GM19397 (cell line): ENCODE measurements at regions not wholly inside any gene's neighbourhood (a gene's known extent, or its start where the extent isn't known, plus 50 kb on each side); places are given as distances from the start of the nearest gene placed in this dataset.

Source experiments
- ATAC-seq: cut with Tn5 transposase; IDR thresholded peaks from one replicate; pipeline ENCODE4 v1.9.1; 2021; ENCODE audit warnings: mild to moderate bottlenecking, moderate library complexity; ENCODE audit not compliant: unreplicated experiment

GRCh38 chr4:175871774-175872405 is 59.8 kb upstream of the GPM6A start:
- no peak for ATAC-seq

- no peak for ATAC-seq
These were observed 61.6 kb upstream of the GPM6A start for GRCh38 chr4:175873707-175874106.

GRCh38 chr4:175874306-175874705 is 62.2 kb upstream of the GPM6A start:
- ATAC-seq: no peak

GRCh38 chr4:175875993-175876771 is 64.1 kb upstream of the GPM6A start:
- ATAC-seq: no peak

- ATAC-seq: no peak
These were observed 70.8 kb upstream of the GPM6A start for GRCh38 chr4:175882891-175883290.

GRCh38 chr4:175884048-175884447 is 72.0 kb upstream of the GPM6A start:
- ATAC-seq: no peak

- ATAC-seq: no peak
These were observed 79.2 kb upstream of the GPM6A start for GRCh38 chr4:175891231-175891630.

GRCh38 chr4:175891851-175892250 is 79.8 kb upstream of the GPM6A start:
- ATAC-seq: no peak

GRCh38 chr4:175905925-175906324 is 93.9 kb upstream of the GPM6A start:
- ATAC-seq: no peak

- no peak for ATAC-seq
These were observed 94.3 kb upstream of the GPM6A start for GRCh38 chr4:175906384-175906783.

GRCh38 chr4:175910700-175911099 is 98.6 kb upstream of the GPM6A start:
- ATAC-seq: no peak

- ATAC-seq: no peak
These were observed 104.7 kb upstream of the GPM6A start for GRCh38 chr4:175916626-175917351.

- ATAC-seq: no peak
These were observed 115.1 kb upstream of the GPM6A start for GRCh38 chr4:175927121-175927520.

- no peak for ATAC-seq
These were observed 117.4 kb upstream of the GPM6A start for GRCh38 chr4:175929441-175929840.

GRCh38 chr4:175929932-175930331 is 117.9 kb upstream of the GPM6A start:
- ATAC-seq: no peak

GRCh38 chr4:175930471-175930870 is 118.4 kb upstream of the GPM6A start:
- ATAC-seq: no peak

GRCh38 chr4:175932116-175932515 is 120.1 kb upstream of the GPM6A start:
- no peak for ATAC-seq

GRCh38 chr4:175934506-175934905 is 122.4 kb upstream of the GPM6A start:
- ATAC-seq: no peak

GRCh38 chr4:175935016-175935661 is 123.1 kb upstream of the GPM6A start:
- no peak for ATAC-seq

- ATAC-seq: no peak
These were observed 121.3 kb upstream of the WDR17 start for GRCh38 chr4:175944126-175944910.
